Fibroblast of lung (primary cell): ENCODE measurements at regions not wholly inside any gene's neighbourhood (a gene's known extent, or its start where the extent isn't known, plus 50 kb on each side); places are given as distances from the start of the nearest gene placed in this dataset.

Experiments used
- CTCF ChIP-seq, 2 donors: IDR thresholded peaks in 1 of 2; conservative IDR thresholded peaks in 1 of 2; 1 replicate in 1 of 2; 2 replicates in 1 of 2; pipeline ENCODE4 v1.5.1; 2011 to 2012; ENCODE audit warnings: low read length in 2 of 2, control low read depth in 1 of 2, inconsistent platforms in 1 of 2, low read depth in 1 of 2, mild to moderate bottlenecking in 1 of 2
- EZH2 ChIP-seq: IDR thresholded peaks from 2 replicates; pipeline ENCODE4 v1.5.1; 2012; ENCODE audit warnings: low read length, control low read depth, mild to moderate bottlenecking; ENCODE audit errors: missing control alignments

GRCh38 chr9:88643931-88644330, 109.0 kb downstream of the NXNL2 start:
- TF ChIP-seq EZH2 = no peak
- TF ChIP-seq CTCF (conservative IDR thresholded peaks at IDR 0.05 in 1 of 2, IDR thresholded peaks at IDR 0.05 in 1 of 2; ENCODE audit: low read depth in 1 of 2, low read length in 2 of 2) = no peak
